Thoracic aorta (tissue), 2 donors: ENCODE measurements at regions not wholly inside any gene's neighbourhood (a gene's known extent, or its start where the extent isn't known, plus 50 kb on each side); places are given as distances from the start of the nearest gene placed in this dataset.

Experiments
- ATAC-seq: fragments of 150-250 bp; one replicate; pipeline ENCODE4 v1.8.0; 2017; ENCODE audit warnings: low read depth; ENCODE audit not compliant: insufficient number of reproducible peaks, low FRiP score
- DNase-seq: peaks from one replicate; pipeline ENCODE4 v3.0.0-alpha.2; 2020; ENCODE audit warnings: low spot score
- H3K27ac ChIP-seq, 2 donors: fragments of 200-600 bp; sonication (generic); 1 replicate in 1 of 2; 2 replicates in 1 of 2; pipeline ENCODE4 v1.5.1; 2016; ENCODE audit warnings: mild to moderate bottlenecking in 2 of 2, moderate library complexity in 2 of 2
- H3K27me3 ChIP-seq: fragments of 200-600 bp; sonication (generic); replicated peaks from 2 replicates; pipeline ENCODE4 v1.6.0; 2016; ENCODE audit warnings: mild to moderate bottlenecking; ENCODE audit not compliant: insufficient read depth
- H3K36me3 ChIP-seq: fragments of 200-600 bp; sonication (generic); one replicate; pipeline ENCODE4 v1.5.1; 2016
- H3K4me1 ChIP-seq, 2 donors: fragments of 200-600 bp; sonication (generic); 1 replicate in 1 of 2; 2 replicates in 1 of 2; pipeline versions ENCODE4 v1.5.1 to v1.6.0; 2016; ENCODE audit warnings: low read depth in 2 of 2, mild to moderate bottlenecking in 1 of 2; ENCODE audit not compliant: control insufficient read depth in 1 of 2
- H3K4me3 ChIP-seq: fragments of 200-600 bp; sonication (generic); 2 replicates; pipeline ENCODE4 v1.5.1; 2016; ENCODE audit warnings: mild to moderate bottlenecking
- H3K9me3 ChIP-seq: fragments of 200-600 bp; sonication (generic); 2 replicates; pipeline ENCODE4 v1.5.1; 2016
- TF ChIP-seq, protein P1 (sequence below): fragments of 200-600 bp; sonication (generic); IDR thresholded peaks from one replicate; pipeline ENCODE4 v1.5.1; 2019; ENCODE audit warnings: antibody characterized with exemption

DNA sequence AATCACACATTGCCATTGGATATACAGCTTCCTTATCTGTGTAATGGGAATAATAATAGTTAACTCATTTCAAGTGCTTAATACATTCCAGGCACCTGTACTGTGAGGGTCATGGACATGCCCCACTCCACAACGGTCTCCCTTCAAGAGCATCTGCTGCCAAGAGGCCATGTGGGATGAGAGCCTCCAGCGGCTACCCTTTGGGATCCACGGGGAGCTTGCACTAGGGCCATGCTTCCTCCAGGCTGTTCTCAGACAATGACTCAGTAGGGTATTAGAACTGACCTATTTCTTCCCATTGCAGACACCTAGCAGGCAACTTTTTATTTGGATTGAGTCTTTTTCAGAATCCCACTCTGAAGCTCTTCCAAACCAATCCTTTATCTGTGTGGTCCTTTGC is 1078.9 kb downstream of the TUSC7 start:
- Histone ChIP-seq H3K4me3 (no peak overlapping the region), H3K9me3 (no peaks in the 10 kb centered on the region), H3K36me3 (no peaks in the 10 kb centered on the region), H3K4me1 (no peaks in the 10 kb centered on the region), H3K27me3 (no peaks in the 10 kb centered on the region), H3K27ac (no peak overlapping the region)
- ATAC-seq (no peak), DNase-seq (no peak)
- TF ChIP-seq, protein P1, sequence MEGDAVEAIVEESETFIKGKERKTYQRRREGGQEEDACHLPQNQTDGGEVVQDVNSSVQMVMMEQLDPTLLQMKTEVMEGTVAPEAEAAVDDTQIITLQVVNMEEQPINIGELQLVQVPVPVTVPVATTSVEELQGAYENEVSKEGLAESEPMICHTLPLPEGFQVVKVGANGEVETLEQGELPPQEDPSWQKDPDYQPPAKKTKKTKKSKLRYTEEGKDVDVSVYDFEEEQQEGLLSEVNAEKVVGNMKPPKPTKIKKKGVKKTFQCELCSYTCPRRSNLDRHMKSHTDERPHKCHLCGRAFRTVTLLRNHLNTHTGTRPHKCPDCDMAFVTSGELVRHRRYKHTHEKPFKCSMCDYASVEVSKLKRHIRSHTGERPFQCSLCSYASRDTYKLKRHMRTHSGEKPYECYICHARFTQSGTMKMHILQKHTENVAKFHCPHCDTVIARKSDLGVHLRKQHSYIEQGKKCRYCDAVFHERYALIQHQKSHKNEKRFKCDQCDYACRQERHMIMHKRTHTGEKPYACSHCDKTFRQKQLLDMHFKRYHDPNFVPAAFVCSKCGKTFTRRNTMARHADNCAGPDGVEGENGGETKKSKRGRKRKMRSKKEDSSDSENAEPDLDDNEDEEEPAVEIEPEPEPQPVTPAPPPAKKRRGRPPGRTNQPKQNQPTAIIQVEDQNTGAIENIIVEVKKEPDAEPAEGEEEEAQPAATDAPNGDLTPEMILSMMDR, result no peak

DNA sequence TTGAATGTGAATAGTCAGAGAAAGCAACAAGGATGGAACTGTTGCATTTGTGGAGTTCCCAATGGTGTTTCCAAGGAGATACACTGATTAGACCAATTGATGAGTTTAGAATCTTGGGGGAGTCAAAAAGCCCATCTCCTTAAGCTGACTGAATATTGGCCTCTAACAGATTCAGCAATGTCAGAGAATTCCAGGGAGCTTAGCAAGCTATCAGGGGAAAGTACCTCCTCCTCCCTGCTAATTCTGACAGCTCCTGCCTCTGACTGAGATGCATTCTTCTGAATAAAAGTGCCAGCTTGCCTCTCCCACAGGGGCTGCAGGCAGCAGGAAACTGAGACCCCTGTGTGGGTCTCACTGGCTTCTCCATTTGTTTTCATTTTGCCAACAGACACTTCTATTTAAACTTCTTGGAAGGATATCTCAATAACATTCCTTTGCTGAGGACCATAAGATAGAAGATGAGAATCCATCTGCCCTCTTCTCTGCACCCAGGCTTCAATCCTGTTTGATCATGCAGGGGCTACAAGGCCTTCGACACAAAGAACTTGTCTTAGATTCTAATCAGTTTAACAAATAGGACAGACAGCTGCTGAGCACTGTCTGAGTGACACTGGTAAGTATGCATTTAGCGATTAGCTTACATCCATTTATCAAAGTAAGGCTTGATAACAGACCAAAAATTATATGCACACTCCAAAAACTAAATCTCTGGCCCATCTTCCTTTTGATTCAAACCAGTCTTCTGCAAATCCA is 1080.8 kb downstream of the TUSC7 start:
- Histone ChIP-seq H3K4me1 (no peaks in the 10 kb centered on the region), H3K27me3 (no peaks in the 10 kb centered on the region), H3K4me3 (no peak overlapping the region), H3K36me3 (no peaks in the 10 kb centered on the region), H3K27ac (no peak overlapping the region), H3K9me3 (no peaks in the 10 kb centered on the region)
- TF ChIP-seq, protein P1, result no peak
- ATAC-seq (no peak), DNase-seq (no peak)

DNA sequence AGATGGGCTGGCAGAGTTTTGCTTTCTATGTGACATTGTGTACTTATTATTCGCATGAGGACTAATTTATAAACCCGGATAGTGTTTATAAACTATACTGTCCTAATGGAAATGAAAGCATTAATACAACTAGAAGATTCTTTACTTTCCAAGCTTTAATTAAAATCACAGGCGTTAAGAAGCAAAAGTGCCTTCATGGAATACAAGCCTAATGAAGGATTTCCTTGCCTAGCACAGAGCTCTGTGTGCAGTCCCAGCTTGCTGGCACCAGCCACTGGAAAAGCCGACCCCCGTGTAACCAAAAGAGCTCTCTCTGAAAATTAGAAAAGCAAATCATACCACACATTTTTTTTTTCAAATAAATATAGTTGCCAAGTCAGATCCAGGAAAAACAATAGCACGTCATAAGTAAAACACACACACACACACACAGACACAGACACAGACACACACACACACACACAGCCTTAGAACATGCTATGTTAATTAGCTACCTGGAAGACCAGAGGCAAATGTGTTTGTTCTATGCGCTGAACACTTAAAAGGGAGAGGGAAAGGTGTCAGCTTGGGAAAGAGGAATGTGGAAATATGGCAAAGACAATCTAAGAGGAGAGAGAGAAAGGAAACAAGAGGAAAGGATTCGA is 1084.2 kb downstream of the TUSC7 start:
- no peak overlapping the region for H3K4me3 ChIP-seq
- ATAC-seq, result no peak
- no peaks in the 10 kb centered on the region for H3K36me3 ChIP-seq
- TF ChIP-seq, protein P1, result no peak
- no peak overlapping the region for H3K27ac ChIP-seq
- H3K4me1 ChIP-seq, result peaks cover 0 to 12% of the 10 kb centered on the region in 2 donors
- no peak for DNase-seq
- no peaks in the 10 kb centered on the region for H3K27me3 ChIP-seq
- no peaks in the 10 kb centered on the region for H3K9me3 ChIP-seq

DNA sequence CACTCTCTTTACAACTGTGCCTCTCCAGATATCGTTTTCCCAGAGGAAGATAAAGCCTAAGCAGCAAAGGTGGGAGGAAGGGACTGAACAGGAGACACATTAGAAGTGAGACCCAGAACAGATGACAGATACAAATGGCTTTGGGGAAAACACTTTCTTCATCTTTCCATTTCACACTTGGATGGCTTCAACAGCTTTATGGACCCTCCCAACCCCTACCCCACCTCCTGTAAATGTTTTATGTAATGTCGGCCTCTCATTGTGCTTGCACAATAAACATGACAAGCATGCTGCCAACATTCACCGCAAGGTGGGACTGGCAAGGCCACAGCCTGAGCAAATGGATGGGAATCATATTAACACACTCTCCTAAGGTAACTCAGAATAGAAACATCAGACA is 1088.6 kb downstream of the TUSC7 start:
- DNase-seq, result no peak
- TF ChIP-seq, protein P1, result no peak

DNA sequence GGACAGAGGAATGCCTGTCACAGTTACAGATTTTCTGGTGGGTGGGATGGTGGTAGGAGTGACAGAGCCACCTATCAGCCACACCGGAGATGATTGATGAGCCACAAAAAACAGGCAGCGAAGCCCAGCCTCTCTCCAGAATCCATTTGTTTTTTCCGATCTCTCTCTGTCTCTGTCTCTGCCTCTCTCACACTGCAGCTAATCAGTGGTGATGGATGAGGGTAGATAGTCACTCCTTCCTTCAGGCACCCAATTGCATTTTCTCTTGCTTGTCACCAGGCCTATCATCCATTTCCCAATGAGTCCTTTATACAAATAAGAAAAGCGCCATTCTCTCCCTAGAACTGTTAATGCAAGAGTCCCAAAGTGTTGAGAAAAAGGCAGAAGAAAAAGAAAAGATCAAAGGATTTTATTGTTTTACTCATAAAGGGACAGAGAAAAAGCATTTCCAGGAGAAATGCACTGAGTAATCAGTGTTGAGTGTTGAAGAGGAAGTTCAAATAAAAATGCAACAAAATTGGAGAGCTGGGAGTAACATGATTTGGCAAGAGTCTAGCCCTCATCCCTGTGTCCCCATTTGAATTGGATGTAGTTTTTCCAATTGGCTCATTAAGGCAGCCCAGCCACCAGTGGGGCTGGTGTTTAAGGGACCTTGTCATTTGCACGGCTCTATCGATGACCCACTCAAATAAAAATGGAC is 1089.3 kb downstream of the TUSC7 start:
- ATAC-seq, result no peak
- TF ChIP-seq, protein P1, result no peak
- no peak for DNase-seq
- H3K4me1 ChIP-seq, result peaks cover 0 to 20% of the 10 kb centered on the region in 2 donors
- no peak overlapping the region for H3K4me3 ChIP-seq
- H3K27me3 ChIP-seq, result no peaks in the 10 kb centered on the region
- no peak overlapping the region for H3K27ac ChIP-seq
- no peaks in the 10 kb centered on the region for H3K9me3 ChIP-seq
- H3K36me3 ChIP-seq, result no peaks in the 10 kb centered on the region

More for the DNA sequence above, 1088.6 kb downstream of the TUSC7 start:
- H3K9me3 ChIP-seq, result no peaks in the 10 kb centered on the region
- no peak for ATAC-seq
- peaks cover 0 to 20% of the 10 kb centered on the region in 2 donors for H3K4me1 ChIP-seq
- H3K4me3 ChIP-seq, result no peak overlapping the region
- no peak overlapping the region for H3K27ac ChIP-seq
- no peaks in the 10 kb centered on the region for H3K36me3 ChIP-seq
- no peaks in the 10 kb centered on the region for H3K27me3 ChIP-seq
